Ishikawa (cell line): ENCODE measurements at regions not wholly inside any gene's neighbourhood (a gene's known extent, or its start where the extent isn't known, plus 50 kb on each side); places are given as distances from the start of the nearest gene placed in this dataset.

ENCODE experiments used
- CEBPB ChIP-seq: IDR thresholded peaks from 2 replicates; pipeline ENCODE4 v1.6.1; 2012
- CREB1 ChIP-seq: IDR thresholded peaks from 2 replicates; pipeline ENCODE4 v1.6.1; 2012; ENCODE audit warnings: low read depth
- EGR1 ChIP-seq: IDR thresholded peaks from 2 replicates; pipeline ENCODE4 v1.6.1; 2012
- EP300 ChIP-seq: IDR thresholded peaks from 2 replicates; pipeline ENCODE4 v1.6.1; 2012; ENCODE audit warnings: borderline replicate concordance
- FOXM1 ChIP-seq: IDR thresholded peaks from 2 replicates; pipeline ENCODE4 v1.6.1; 2012; ENCODE audit warnings: low read depth, borderline replicate concordance
- MAX ChIP-seq: IDR thresholded peaks from 2 replicates; pipeline ENCODE4 v1.6.1; 2012
- NFIC ChIP-seq: IDR thresholded peaks from 2 replicates; pipeline ENCODE4 v1.6.1; 2012
- RAD21 ChIP-seq: IDR thresholded peaks from 2 replicates; pipeline ENCODE4 v1.6.1; 2012; ENCODE audit warnings: low read depth
- REST ChIP-seq: IDR thresholded peaks from 2 replicates; pipeline ENCODE4 v1.6.1; 2012; ENCODE audit warnings: low read depth, mild to moderate bottlenecking
- TAF1 ChIP-seq: IDR thresholded peaks from 2 replicates; pipeline ENCODE4 v1.6.1; 2012; ENCODE audit warnings: low read depth, mild to moderate bottlenecking
- TCF12 ChIP-seq: IDR thresholded peaks from 2 replicates; pipeline ENCODE4 v1.6.1; 2012; ENCODE audit warnings: low read depth
- TEAD4 ChIP-seq: IDR thresholded peaks from 2 replicates; pipeline ENCODE4 v1.6.1; 2012
- USF1 ChIP-seq: IDR thresholded peaks from 2 replicates; pipeline ENCODE4 v1.6.1; 2012
- YY1 ChIP-seq: IDR thresholded peaks from 2 replicates; pipeline ENCODE4 v1.6.1; 2012; ENCODE audit warnings: low read depth
- ZBTB7A ChIP-seq: IDR thresholded peaks from 2 replicates; pipeline ENCODE4 v1.6.1; 2012; ENCODE audit warnings: low read depth

- TF ChIP-seq TEAD4 (no peak), EGR1 (no peak), EP300 (no peak)
Measured at GRCh38 chr4:13891544-13891939, 264.0 kb upstream of the BOD1L1 start.

DNA sequence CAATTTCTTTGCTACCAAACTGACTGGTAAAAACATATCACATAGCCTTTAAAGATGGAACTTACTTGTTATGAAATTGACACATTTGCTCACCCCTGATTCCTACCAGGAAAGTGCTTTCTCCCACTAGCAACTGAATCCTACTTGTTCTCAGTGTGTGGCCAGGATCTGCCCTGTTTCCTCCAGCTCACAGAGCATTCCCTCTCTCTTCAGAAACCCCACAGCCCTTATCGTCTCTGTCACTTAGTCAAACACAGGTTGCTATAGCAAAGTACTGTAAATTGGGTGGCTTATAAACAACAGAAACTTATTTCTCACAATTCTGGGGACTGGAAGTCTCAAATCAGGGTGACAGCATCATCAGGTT, 265.2 kb upstream of the BOD1L1 start:
- TF ChIP-seq NFIC (no peak), TCF12 (no peak), CEBPB (no peak), CREB1 (no peak), ZBTB7A (no peak), USF1 (no peak), EP300 (no peak), EGR1 (no peak), MAX (no peak), YY1 (no peak), FOXM1 (no peak), TAF1 (no peak), REST (no peak), RAD21 (no peak), TEAD4 (no peak)

GRCh38 chr4:13893211-13893610, 265.7 kb upstream of the BOD1L1 start:
- TF ChIP-seq TCF12 (no peak), CREB1 (no peak), ZBTB7A (no peak), EGR1 (no peak), USF1 (no peak), YY1 (no peak), REST (no peak), CEBPB (no peak), FOXM1 (no peak), NFIC (no peak), TEAD4 (no peak), MAX (no peak), TAF1 (no peak), EP300 (no peak), RAD21 (no peak)

DNA sequence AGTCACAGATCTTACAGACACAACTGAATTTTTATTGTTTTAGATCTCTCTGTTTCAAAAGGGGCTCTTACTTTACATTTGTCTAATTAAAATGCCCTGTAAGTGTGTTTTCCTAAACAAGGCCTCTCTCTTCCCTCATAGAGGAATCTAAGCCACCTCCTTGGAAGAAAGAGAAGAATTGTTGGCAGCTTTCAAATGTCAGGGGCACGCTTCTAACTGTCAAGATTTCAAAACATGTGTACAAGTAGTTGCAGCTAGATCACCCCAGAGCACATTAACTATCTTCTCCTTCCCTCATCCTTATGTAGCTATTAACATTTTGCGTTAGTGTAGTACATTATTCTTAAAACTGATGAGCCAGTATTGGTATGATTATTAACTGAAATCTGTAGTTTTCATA, 266.5 kb upstream of the BOD1L1 start:
- TF ChIP-seq RAD21, result no peak
- TF ChIP-seq REST, result no peak
- TF ChIP-seq TEAD4, result no peak
- TF ChIP-seq USF1, result no peak
- no peak for TF ChIP-seq CREB1
- no peak for TF ChIP-seq YY1
- no peak for TF ChIP-seq TCF12
- no peak for TF ChIP-seq MAX
- no peak for TF ChIP-seq NFIC
- no peak for TF ChIP-seq EP300
- TF ChIP-seq ZBTB7A, result no peak
- TF ChIP-seq EGR1, result no peak
- no peak for TF ChIP-seq FOXM1
- no peak for TF ChIP-seq TAF1
- no peak for TF ChIP-seq CEBPB
